Fibroblast of lung (primary cell): ENCODE measurements at regions not wholly inside any gene's neighbourhood (a gene's known extent, or its start where the extent isn't known, plus 50 kb on each side); places are given as distances from the start of the nearest gene placed in this dataset.
"Not testable (repeated sequence)": the region's sequence is repeated elsewhere in the genome, so short reads cannot be mapped to it uniquely, and the experiment has no call there.

ENCODE experiments used
- DNase-seq, 2 donors: peaks; one replicate each; pipeline versions ENCODE4 v3.0.0 to v3.0.0-alpha.2; 2010; ENCODE audit warnings: low read depth in 2 of 2
- H2AFZ ChIP-seq: 2 replicates; pipeline ENCODE4 v1.5.1; 2012; ENCODE audit warnings: low read length, control low read depth, inconsistent platforms
- H3K27ac ChIP-seq: 2 replicates; pipeline ENCODE4 v1.5.1; 2011; ENCODE audit warnings: low read length, control low read depth; ENCODE audit not compliant: insufficient read depth
- H3K27me3 ChIP-seq: 2 replicates; pipeline ENCODE4 v1.5.1; 2011; ENCODE audit warnings: mild to moderate bottlenecking, low read length; ENCODE audit not compliant: control insufficient read depth, insufficient read depth
- H3K36me3 ChIP-seq: 2 replicates; pipeline ENCODE4 v1.5.1; 2011; ENCODE audit warnings: low read length; ENCODE audit not compliant: control insufficient read depth, insufficient read depth
- H3K4me1 ChIP-seq: 2 replicates; pipeline ENCODE4 v1.5.1; 2011; ENCODE audit warnings: low read length; ENCODE audit not compliant: control insufficient read depth, insufficient read depth; ENCODE audit errors: extremely low read depth
- H3K4me2 ChIP-seq: 2 replicates; pipeline ENCODE4 v1.5.1; 2011; ENCODE audit warnings: low read length, control low read depth; ENCODE audit not compliant: insufficient read depth; ENCODE audit errors: extremely low read depth
- H3K4me3 ChIP-seq, 4 experiments: fragments of 200-600 bp in 1 of 4; sonication (generic) in 1 of 4; replicated peaks in 1 of 4; 2 replicates each; pipeline ENCODE4 v1.5.1; 2011 to 2016; ENCODE audit warnings: low read length in 4 of 4, low read depth in 3 of 4, mild to moderate bottlenecking in 3 of 4, control low read depth in 2 of 4, inconsistent platforms in 1 of 4, mixed read lengths in 1 of 4; ENCODE audit not compliant: insufficient read depth in 1 of 4; ENCODE audit errors: control extremely low read depth in 1 of 4
- H3K79me2 ChIP-seq: 2 replicates; pipeline ENCODE4 v1.5.1; 2012; ENCODE audit warnings: mild to moderate bottlenecking, low read length, inconsistent platforms; ENCODE audit not compliant: control insufficient read depth, insufficient read depth
- H3K9ac ChIP-seq: 2 replicates; pipeline ENCODE4 v1.5.1; 2011; ENCODE audit warnings: mild to moderate bottlenecking, low read length, control low read depth; ENCODE audit not compliant: insufficient read depth
- H3K9me3 ChIP-seq: 2 replicates; pipeline ENCODE4 v1.5.1; 2012; ENCODE audit warnings: low read depth, low read length; ENCODE audit not compliant: control insufficient read depth, insufficient read depth
- H4K20me1 ChIP-seq: 2 replicates; pipeline ENCODE4 v1.5.1; 2011; ENCODE audit warnings: low read length; ENCODE audit not compliant: control insufficient read depth, insufficient read depth; ENCODE audit errors: extremely low read depth
- EZH2 ChIP-seq: IDR thresholded peaks from 2 replicates; pipeline ENCODE4 v1.5.1; 2012; ENCODE audit warnings: low read length, control low read depth, mild to moderate bottlenecking; ENCODE audit errors: missing control alignments
- TF ChIP-seq, protein P1 (sequence below), 2 donors: IDR thresholded peaks in 1 of 2; conservative IDR thresholded peaks in 1 of 2; 1 replicate in 1 of 2; 2 replicates in 1 of 2; pipeline ENCODE4 v1.5.1; 2011 to 2012; ENCODE audit warnings: low read length in 2 of 2, control low read depth in 1 of 2, inconsistent platforms in 1 of 2, low read depth in 1 of 2, mild to moderate bottlenecking in 1 of 2

DNA sequence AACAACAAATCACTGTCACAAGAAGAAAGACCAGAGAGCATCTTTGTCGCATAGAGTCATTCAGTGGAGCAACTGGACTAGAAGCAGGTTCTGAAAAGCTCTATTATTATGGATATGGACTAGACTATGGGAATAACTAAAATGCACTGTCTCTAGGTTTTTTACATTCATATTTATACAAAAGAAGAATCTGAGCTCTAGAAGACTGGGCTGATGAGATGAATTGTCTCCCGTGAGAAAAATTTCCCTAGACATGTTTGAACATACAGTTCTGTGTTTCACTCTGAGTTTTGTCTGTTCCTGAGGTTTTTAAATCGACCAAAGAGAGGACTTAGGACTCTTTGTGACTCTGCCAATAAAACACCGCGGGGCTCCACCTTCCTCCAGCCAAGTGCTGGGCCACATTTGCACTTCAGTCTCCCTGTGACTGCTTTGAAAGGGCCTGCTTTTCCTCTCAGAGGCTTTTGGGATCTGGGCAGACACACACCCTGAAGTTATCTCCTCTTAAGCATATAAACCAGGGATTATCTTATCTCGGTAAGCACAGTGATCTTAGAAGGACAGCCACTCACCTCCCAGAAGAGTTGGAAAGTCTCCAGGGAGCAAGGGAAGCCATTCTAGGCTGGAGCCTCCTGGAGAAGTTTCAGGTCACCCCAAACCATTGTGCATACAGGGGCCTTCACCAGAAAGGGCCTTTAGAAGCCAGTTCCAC, 101.0 kb upstream of the JCAD start:
- H3K4me1 ChIP-seq = no peaks in the 10 kb centered on the region
- no peaks in the 10 kb centered on the region for H3K9me3 ChIP-seq
- H4K20me1 ChIP-seq = no peaks in the 10 kb centered on the region
- H3K79me2 ChIP-seq = no peaks in the 10 kb centered on the region
- H3K27me3 ChIP-seq = peaks cover 3% of the 10 kb centered on the region
- H3K9ac ChIP-seq = no peak overlapping the region
- H3K4me2 ChIP-seq = no peak overlapping the region
- no peak overlapping the region for H3K27ac ChIP-seq
- DNase-seq = no peak
- H3K36me3 ChIP-seq = no peaks in the 10 kb centered on the region
- H3K4me3 ChIP-seq = no peak overlapping the region
- no peak overlapping the region for H2AFZ ChIP-seq
- no peak for TF ChIP-seq EZH2
- TF ChIP-seq, protein P1, sequence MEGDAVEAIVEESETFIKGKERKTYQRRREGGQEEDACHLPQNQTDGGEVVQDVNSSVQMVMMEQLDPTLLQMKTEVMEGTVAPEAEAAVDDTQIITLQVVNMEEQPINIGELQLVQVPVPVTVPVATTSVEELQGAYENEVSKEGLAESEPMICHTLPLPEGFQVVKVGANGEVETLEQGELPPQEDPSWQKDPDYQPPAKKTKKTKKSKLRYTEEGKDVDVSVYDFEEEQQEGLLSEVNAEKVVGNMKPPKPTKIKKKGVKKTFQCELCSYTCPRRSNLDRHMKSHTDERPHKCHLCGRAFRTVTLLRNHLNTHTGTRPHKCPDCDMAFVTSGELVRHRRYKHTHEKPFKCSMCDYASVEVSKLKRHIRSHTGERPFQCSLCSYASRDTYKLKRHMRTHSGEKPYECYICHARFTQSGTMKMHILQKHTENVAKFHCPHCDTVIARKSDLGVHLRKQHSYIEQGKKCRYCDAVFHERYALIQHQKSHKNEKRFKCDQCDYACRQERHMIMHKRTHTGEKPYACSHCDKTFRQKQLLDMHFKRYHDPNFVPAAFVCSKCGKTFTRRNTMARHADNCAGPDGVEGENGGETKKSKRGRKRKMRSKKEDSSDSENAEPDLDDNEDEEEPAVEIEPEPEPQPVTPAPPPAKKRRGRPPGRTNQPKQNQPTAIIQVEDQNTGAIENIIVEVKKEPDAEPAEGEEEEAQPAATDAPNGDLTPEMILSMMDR (conservative IDR thresholded peaks at IDR 0.05 in 1 of 2, IDR thresholded peaks at IDR 0.05 in 1 of 2; ENCODE audit: low read depth in 1 of 2, low read length in 2 of 2) = no peak

DNA sequence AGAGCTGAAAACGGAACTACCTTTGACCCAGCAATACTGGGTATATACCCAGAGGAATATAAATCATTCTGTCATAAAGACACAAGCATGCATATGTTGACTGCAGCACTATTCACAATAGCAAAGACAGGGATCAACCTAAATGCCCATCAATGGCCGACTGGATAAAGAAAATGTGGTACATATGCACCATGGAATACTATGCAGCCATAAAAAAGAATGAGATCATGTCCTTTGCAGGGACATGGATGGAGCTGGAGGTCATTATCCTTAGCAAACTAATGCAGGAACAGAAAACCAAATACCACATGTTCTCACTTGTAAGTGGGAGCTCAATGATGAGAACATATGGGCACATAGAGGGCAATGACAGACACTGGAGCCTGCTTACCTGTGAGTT, 100.2 kb upstream of the JCAD start:
- H3K36me3 ChIP-seq, H3K4me1 ChIP-seq, H3K9me3 ChIP-seq, DNase-seq, H3K27ac ChIP-seq, H3K27me3 ChIP-seq, H2AFZ ChIP-seq, H3K79me2 ChIP-seq, H3K9ac ChIP-seq, H3K4me3 ChIP-seq, H4K20me1 ChIP-seq, H3K4me2 ChIP-seq: not testable (repeated sequence)

DNA sequence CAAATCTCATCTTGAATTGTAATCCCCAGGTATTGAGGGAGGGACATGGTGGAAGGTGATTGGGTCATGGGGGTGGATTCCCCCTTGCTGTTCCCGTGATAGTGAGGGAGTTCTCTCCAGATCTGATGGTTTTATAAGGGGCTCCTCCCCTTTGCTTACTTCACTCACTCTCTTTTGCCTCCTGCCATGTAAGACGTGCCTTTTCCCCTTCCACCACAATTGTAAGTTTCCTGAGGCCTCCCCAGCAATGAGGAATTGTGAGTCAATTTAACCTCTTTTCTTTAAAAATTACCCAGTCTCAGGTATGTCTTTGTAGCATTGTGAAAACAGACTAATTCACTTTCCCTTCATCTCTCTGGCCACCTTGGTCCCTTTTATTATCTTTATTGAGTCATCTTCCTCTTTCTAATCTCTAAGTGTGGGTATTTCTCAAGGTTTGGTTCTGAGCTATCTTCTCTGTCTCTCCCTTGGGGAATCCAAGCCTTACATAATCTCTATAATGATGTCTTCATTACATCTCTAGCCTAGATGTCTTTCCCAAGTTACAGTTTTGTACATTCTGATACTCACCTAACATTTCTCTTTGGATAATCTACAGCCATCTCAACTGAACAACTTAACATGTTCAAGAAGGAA, 99.1 kb upstream of the JCAD start:
- Histone ChIP-seq H3K4me2 (no peak overlapping the region), H3K4me1 (no peaks in the 10 kb centered on the region), H3K27me3 (peaks cover 3% of the 10 kb centered on the region), H3K9me3 (no peaks in the 10 kb centered on the region), H4K20me1 (no peaks in the 10 kb centered on the region), H3K27ac (no peak overlapping the region), H3K4me3 (no peak overlapping the region), H3K9ac (no peak overlapping the region), H2AFZ (no peak overlapping the region), H3K79me2 (no peaks in the 10 kb centered on the region), H3K36me3 (no peaks in the 10 kb centered on the region)
- no peak for DNase-seq
- TF ChIP-seq EZH2 = no peak
- TF ChIP-seq, protein P1 (conservative IDR thresholded peaks at IDR 0.05 in 1 of 2, IDR thresholded peaks at IDR 0.05 in 1 of 2; ENCODE audit: low read depth in 1 of 2, low read length in 2 of 2) = no peak
